ENCODE measurements at regions not wholly inside any gene's neighbourhood (a gene's known extent, or its start where the extent isn't known, plus 50 kb on each side); places are given as distances from the start of the nearest gene placed in this dataset.
"Not testable (repeated sequence)": the region's sequence is repeated elsewhere in the genome, so short reads cannot be mapped to it uniquely, and the experiment has no call there.

DNA sequence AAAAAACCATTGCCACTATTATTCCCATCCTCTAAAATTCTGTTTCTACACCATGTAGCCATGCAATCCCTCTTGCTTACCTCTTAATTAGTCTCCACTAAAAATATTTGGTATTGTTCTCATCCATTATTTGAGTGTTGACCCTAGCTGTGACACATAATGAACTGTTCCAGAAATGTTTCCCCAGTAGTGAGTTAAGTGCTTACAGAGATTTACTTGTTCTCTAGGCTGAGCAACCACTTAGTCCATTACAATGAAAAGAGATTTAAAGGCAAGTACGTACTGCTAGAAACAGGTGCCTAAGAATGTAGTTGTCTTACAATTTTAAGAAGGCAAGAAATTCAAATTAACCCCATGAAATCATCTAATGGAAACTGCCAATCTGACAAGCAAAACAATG, 112.7 kb upstream of the PTPN13 start:
- peak; percentile 79 for DNase-seq

DNA sequence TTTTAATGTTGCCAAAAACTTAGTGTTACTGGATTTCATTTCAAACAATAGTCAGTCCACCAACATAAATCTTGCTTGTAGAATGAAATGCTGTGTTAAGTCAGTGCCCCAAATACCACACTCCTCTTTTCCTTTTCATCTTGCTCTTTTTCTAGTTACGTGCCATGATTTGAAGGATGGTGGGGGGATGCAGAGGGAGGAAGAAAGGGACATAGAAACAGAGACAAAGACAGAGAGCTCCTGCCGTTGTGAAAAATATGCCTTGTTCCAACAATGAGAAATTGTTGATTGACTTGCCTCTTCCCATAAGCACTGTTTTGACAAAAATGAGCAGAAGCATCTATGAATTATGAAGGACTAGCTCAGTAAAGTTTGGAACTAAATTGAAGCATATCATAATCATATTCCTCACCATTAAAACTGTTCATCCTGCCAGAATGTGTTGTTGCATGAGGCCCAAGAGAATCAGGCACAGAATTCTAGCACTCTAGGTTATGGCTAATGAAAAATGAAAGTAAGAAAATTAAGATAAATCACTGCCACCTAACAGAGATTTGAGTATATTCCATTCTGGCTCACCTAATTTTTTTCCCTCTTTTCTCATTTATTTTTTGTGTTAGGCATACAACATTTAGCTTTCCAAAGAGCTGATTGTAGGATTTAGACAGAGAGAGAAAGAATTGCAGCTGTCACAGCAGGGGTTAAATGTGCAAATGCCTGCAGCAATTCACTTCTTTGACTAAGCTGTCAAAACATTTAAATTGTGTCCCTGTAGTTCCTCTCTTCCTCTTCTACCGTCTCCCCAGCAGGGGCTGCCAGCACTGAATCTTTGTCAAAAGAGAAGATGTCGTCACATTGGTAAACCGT, 111.6 kb upstream of the PTPN13 start:
- peak; percentile 87 for DNase-seq

DNA sequence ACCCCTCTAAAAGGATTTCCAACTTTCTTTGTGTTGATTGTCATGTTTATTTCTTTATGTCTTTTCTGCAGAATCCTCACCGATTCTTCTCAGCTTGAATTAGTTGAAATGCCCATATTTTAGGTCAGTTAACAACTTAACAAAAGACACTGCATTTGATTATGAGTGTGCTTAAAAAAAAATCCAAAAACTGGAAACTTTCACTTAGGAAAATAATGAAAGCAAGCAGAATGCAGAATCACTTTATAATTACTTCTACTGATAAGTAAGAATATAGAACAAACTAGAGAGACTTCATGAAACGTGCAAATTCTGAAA, 111.0 kb upstream of the PTPN13 start:
- DNase-seq = no peak

DNA sequence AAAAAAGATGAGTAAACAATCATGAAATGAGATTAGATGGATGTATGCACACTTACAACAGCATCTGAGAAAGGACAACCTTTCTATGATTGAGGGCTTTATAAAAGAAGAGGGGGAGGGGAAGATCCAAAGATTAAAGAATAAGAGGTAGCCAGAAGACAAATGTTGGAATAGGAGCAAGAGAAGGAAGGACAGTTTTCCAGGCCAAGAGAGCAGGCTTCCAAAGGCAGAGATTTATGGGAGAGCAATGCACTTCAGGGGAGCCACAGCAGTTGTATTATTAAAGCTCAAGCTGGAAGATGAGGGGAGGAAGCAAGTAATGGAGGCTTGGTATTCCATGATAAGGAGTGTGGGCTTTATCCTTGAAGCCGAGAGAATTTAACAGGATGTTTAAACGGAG, 110.3 kb upstream of the PTPN13 start:
- DNase-seq = peak; percentile 42

DNA sequence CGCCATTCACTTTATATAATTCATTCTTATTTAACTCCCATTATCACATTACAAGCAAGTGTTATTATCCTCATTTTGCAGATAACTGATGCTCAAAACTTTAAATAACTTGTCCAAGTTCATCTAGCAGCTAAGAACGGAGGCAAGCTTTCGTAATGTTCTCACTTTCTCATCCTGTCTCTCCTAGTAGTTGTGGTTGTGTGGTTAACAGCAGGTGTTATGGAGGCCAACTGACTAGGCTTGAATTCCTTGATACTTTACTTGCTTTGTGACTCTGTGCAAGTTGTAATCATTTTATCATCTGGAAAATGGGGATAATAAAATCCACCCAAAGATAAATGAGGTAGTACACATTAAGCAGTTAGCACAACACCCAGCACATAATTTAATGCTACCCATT, 109.9 kb upstream of the PTPN13 start:
- no peak for DNase-seq

DNA sequence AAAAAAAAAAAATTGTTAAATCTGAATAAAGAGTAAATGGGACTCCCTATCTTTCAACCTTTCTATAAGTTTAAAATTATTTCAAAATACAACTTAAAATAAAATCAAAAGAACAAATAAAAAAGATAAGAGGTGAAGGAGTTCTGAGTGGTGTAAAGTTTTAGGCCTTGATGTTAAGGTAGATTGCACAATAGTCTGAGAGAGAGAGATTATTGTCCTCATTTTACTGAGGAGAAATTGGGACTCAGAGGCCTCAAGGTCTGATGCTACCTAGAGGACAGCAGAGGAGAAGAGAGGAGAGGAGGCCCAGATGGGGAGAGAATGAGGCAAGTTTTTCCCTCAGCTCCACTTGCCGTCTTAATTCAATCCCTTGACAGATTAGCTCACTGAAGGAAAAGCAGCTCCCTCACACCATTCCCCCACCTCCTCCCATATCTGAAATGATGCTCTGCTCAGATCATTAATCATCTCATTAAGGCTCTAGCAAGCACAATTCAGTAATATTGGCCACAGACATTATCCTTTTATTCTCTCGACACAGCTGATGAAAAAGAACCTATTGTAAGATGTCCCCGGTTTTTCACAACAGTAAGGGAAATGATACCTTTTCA, 106.3 kb upstream of the PTPN13 start:
- DNase-seq = no peak

DNA sequence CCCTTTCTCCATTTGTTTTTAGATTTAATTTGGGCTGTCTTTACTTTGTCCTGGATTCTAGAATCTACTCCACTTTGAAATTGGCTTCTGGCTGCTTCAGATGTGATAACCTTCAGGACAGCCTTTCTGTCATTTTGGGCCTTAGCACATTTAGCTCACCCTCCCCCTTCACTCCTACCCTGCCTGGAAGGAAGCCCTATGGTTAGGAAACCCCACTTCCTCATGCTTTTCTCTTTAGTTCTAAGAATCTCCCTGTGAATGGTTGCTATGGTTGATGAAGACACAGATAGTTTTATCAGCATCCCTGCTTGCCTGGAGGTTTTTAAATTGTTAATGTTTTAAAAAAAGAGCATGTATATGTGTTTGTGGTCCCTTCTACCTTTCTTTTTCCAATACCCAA, 100.7 kb upstream of the PTPN13 start:
- no peak for DNase-seq

DNA sequence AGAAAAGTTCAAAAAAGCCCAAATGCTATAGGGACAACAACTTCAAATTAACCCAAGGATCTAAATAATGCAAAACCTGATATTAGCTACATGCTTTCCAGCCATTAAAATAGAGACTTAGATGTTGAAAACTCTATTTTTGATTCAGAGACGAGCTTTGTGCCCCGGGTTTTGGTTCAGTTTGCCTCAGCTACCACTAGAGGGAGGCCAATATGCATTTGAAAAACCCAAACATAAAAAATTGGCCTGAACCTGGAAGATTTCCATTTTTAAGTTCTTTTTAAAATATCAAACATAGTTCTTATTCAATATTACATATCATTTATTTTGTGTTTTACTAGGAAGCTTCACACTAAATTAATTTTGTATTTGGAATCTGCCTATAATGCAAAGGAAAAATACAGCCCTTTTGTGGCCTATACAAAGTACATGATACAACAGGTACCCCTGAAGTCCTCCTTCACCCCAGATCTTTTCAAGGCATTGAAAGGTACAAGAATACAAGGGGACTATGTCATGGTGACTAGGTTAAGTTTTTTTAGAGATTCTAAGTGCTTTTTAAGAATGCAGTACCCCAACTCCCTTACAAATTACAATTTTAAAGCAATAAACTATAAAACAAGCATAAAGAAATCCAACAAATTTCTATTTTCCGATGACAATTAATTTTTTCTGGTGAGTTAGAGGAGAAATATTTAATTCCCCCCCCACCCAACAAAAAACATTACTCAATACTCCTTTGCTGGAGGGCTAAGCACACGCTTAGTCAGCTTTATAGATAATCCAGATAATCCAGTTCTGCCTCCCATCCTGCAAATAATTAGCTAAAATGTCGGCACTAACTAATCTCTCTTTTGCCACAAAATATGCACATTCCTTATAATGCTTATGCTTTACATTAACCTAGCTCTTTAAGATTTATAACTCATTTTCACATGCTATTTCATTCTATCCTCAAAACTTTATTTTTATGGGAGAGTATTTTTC, 97.7 kb upstream of the PTPN13 start:
- DNase-seq = peak; percentile 48

DNA sequence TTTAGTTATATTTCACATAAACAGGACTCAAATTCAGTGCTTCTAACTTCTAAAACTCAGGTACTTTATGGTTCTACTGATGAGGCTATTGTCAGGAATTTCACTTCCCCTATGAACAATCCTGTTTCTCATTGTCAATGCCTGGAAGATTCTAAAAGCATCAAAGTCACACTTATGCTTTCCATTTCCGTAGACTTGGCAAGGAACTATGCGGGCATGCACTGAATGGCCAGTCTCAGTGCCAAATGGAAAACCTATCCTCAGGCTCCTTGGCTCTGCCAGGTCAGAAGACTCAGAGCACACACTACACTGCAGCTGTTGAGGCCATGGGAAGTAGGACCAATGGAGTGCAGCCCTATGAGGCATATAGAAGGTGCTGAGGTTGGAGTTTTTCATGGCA, 97.0 kb upstream of the PTPN13 start:
- DNase-seq = no peak

DNA sequence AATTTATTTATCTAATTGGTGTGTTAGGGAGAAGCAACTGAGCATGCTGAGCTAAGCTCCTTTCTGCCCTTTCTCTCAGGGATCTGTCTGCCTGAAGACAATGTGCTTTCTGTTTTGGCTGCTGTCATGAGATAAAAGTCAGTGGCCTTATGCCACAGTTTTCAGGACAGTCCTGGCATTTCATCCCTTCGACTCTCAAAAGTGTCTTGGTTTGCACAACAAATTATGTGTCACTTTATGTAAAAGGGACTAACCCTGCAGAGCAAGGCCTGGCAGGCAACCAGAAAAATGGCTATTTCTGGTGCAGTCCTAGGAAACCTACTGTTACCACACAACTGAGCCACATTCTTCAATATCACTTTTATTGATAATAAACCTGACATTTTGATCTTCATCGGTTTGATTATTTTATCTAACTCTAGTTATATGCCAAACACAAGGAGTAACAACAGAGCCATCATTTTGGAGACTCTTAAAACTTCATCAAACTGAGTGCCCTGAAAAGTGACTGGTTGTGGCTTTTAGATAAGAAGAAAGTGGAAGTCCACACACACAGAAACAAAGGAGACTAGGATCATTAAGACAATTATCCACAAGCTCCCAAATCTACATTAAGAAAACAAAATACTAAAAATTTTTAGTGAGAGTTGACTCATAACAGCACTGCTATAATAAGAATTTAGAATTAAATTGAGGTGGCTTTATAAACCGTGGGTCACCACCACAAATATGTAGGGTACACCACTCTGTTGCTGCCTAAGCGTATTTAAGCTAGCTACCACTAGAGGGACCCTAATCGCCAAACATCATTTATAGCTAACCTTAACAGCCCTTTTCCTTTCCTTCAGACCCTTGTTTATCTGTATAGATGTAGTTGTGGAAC, 95.9 kb upstream of the PTPN13 start:
- DNase-seq = peak; percentile 71

DNA sequence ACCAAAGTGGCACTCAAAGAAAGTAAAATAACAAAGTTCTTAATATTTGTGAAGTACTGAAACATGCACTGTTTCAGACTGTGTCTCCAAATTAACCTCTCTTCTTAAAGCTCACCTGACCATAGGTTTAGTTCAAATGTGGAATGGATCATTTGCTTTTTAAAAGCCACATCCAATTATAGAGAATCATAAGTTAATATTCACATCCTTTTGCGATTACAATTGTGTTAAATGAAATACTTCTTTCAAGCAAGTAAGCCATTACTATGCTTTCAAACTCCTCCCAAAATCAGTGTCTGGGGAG, 95.3 kb upstream of the PTPN13 start:
- no peak for DNase-seq

DNA sequence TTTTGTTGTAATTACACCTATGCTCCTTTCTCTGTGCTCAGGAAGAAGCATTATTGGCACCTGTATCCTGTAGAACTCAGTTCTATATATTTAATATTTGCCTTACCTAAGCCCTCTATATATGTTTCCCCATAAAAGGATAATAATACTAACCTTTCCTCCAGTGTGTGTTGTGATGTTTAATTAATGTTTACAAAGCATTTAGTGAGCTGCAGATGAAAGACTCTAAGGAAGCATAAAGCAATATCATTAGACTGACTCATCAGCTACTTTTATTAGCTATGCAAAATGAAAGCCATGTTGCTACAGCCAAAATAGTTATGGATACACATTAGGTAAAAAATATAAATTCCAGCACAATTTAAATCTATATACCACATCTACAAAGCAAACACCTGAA, 93.6 kb upstream of the PTPN13 start:
- peak; percentile 56 for DNase-seq

DNA sequence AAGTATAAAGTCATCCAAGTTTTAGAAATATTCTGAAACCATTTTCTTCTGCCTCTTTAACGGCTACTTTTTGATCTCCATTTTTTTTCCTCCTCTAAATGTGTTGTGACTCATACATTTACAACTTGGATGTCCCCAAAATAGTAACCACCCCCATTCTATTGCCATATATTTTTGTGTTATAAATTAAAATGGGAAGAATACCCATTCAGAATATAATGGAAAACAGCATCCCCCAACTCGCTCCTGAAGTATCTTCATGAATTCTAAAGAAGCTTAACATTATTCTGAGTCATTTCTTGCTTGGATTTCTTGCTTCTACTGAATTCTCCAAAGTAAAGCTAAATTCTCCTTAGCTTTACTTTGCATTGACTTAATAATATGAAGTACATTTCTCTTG, 92.0 kb upstream of the PTPN13 start:
- DNase-seq = no peak

DNA sequence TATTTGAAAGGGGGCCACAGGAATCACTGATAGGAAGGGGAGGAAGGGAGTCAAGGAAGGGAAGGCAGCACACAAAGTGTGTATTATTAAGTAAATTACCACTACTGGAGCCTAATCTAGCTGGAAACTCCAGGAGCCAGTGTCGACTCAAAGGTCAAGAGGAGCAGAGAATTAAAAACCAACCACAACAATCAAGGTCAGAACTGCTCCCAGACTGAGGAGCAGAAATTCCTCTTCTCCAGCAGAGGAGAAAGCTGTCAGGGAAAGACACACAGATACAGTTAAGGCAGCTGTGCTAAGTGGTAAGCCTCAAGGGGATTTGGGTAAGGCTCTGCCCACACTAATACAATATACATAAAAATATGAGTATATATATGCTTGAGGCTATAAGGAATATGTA, 87.5 kb upstream of the PTPN13 start:
- peak; percentile 13 for DNase-seq

DNA sequence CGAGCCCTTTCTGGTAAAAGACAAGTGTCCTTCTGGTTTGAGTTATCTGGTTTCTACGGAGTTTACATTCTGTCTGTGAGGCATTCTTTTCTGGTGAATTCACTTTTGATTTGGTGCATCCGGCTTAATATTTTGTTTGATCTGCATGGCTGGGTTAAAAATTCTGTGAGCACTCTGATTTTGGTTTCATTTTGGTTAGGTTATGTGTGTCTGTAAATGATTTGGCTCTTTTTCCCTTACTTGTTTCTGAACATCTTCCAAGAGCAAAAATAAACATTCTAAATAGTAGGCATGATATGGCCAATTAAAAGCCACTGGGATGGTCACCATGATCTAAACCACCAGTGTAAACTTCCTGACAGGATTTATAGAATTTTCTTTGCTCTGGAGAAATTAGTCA, 85.7 kb upstream of the PTPN13 start:
- DNase-seq = peak; percentile 8

DNA sequence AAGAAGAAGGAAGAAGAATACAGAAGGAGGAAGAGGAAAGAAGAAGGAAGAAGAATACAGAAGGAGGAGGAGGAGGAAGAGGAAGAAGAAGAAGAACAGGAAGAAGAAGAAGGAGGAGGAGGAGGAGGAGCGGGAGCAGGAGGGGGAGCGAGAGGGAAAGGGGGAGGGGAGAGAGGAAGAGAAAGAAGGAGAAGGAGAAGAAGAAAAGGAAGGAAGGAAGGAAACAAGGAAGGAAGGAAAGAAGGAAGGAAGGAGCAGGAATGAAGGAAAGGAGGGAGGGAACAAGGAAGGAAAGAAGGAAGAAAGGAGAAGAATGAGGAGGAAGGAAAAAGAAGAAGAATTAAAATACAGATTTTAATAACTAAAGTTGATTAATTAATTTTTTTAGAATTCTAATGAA, 82.5 kb upstream of the PTPN13 start:
- no peak for DNase-seq

DNA sequence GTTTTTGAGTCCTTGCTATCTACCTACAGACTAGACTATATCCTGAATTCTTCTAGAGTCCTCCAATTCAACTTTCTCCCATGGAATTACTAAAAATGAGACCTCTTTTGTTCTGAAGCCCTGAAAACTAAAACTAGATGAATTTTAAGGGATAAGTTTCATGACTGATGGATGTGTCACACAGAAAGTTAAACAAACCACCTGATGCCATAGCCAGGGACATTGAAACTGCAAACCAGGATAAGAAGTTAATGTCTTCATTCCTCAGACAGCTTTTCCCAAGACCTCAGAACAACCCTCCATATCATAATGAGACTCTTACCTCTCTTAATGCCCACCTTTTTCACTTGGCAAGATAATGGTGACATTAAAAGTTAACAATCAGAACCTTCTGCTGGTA, 81.5 kb upstream of the PTPN13 start:
- no peak for DNase-seq

DNA sequence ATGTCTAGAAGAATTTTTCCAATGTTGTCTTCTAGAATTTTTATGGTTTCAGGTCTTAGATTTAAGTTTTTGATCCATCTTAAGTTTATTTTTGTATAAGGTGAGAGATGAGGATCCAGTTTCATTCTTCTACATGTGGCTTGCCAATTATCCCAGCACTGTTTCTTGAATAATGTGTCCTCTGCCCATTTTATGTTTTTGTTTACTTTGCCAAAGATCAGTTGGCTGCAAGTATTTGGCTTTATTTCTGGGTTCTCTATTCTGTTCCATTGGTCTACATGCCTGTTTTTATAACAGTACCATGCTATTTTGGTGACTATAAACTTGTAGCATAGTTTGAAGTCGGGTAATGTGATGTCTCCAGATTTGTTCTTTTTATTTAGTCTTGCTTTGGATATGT, 78.2 kb upstream of the PTPN13 start:
- not testable (repeated sequence) for DNase-seq

DNA sequence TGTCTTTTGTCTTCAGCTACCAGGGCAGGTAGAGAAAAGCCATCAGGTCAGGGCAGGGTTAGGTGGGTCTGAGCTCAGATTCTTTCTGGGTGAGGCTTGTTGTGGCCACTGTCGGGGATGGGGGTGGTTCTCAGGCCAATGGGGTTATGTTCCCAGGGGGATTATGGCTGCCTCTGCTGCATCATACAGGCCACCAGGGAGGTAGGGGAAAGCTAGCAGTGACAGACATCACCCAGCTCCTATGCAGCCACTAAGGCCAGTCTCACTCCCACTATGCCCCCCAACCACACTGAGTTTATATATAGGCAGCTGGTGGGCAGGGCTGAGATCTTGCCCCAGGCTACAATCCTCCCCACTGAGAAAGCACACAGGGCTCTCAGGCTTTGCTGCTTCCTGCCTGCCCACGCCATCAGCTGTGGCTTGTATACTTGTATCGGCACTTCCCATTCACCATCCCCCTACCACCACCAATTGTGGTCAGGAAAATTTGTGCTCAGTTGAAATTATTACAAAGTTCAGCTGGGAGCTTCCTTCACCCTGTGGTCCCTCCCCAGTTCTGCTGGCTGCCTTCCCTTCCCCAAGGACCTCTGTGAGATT, 72.6 kb upstream of the PTPN13 start:
- DNase-seq = no peak

DNA sequence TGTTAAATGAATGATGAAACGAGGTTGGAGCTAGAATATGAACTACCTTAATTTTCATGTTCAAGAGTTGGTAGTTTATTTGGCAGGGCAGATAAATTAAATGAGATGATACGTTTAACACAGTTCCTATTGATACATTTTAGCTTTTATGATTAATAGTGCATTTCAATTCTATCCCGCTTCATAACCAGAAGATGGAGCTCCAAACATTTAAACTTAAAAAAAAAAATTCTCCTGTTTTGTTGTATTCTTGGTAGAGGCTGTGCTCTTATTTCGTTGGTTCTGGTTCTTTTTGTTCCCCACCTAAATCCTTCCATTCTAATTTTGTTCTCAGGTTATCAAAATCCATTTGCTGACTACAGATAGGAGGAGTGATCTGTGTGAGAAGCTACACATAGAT, 71.8 kb upstream of the PTPN13 start:
- DNase-seq = no peak

DNA sequence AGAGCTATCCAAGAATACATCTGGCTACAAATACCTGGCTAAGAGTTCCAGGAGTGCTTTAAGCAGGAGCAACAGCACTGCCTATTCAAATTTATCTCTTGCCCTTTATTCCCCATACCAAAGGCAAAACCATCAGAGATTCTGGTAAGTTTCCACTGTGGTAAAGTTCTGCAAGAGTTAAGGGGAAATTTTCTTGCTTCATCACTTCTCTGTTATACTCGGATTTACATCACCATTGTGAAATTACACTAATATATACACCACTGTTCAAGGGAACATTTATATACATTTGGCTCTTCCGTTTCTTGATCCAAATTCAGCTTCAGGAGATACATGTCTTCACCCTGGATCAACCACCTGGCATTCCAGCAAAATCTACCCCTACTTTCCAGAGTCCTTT, 70.8 kb upstream of the PTPN13 start:
- DNase-seq = no peak

DNA sequence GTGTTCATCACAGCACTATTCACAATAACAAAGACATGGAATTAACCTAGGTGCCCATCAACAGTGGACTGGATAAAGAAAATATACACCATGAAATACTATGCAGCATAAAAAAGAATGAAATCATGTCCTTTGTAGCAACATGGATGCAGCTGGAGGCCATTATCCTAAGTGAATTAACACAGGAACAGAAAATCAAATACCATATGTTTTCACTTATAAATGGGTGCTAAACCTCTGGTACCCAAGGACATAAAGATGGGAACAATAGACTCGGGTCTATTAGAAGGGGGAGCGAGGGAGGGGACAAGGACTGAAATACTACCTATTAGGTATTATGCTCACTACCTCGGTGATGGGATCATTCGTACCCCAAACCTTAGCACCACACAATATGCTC, 66.4 kb upstream of the PTPN13 start:
- not testable (repeated sequence) for DNase-seq
